Type B pancreatic cell (in vitro differentiated cells): ENCODE measurements at regions not wholly inside any gene's neighbourhood (a gene's known extent, or its start where the extent isn't known, plus 50 kb on each side); places are given as distances from the start of the nearest gene placed in this dataset.

Experiments
- DNase-seq: peaks from one replicate; pipeline ENCODE4 v3.0.0; 2021; ENCODE audit warnings: mixed read lengths; ENCODE audit not compliant: unreplicated experiment; ENCODE audit errors: extremely low spot score
- H3K27ac Mint-ChIP-seq: 2 replicates; pipeline ENCODE4 v1.8.0; 2021; ENCODE audit warnings: mild to moderate bottlenecking, mixed read lengths
- H3K27me3 Mint-ChIP-seq: 2 replicates; pipeline ENCODE4 v1.8.0; 2021; ENCODE audit warnings: mixed read lengths
- H3K36me3 Mint-ChIP-seq: 2 replicates; pipeline ENCODE4 v1.8.0; 2021; ENCODE audit warnings: mixed read lengths
- H3K4me1 Mint-ChIP-seq: one replicate; pipeline ENCODE4 v1.8.0; 2021; ENCODE audit warnings: mixed read lengths; ENCODE audit not compliant: unreplicated experiment
- H3K4me3 Mint-ChIP-seq: 2 replicates; pipeline ENCODE4 v1.8.0; 2021; ENCODE audit warnings: mild to moderate bottlenecking, mixed read lengths
- H3K9me3 Mint-ChIP-seq: 2 replicates; pipeline ENCODE4 v1.8.0; 2021; ENCODE audit warnings: mixed read lengths
- CTCF ChIP-seq: fragments of 200-600 bp; sonication (generic); conservative IDR thresholded peaks from 2 replicates; pipeline ENCODE4 v1.5.0; 2021; ENCODE audit warnings: antibody characterized with exemption, mild to moderate bottlenecking

DNA sequence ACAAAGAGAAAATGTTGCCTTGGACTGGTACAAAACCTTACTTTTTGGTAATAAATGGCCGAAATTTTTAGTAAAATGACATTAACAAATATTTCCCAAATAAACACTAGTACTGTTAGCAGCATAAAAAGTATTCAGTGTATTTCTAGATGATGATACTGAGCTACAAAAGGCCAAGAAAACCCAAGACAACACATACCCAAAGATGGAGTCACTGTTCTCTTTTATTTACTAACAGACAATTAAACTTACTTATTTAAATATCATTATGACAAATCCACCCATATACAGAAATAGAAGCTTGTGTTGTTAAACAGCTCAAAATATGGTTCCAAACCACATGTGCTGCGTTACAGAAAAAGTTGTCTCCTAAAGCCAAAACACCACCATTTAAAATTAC lies 239.9 kb downstream of the ZEB2 start:
- no peaks in the 10 kb centered on the region for H3K27me3 Mint-ChIP-seq
- H3K27ac Mint-ChIP-seq, result no peak overlapping the region
- no peaks in the 10 kb centered on the region for H3K4me1 Mint-ChIP-seq

GRCh38 chr2:144279165-144279564 lies 240.8 kb downstream of the ZEB2 start:
- no peak overlapping the region for H3K4me3 Mint-ChIP-seq
- H3K9me3 Mint-ChIP-seq, result no peaks in the 10 kb centered on the region
- H3K4me1 Mint-ChIP-seq, result no peaks in the 10 kb centered on the region
- H3K27me3 Mint-ChIP-seq, result no peaks in the 10 kb centered on the region
- no peak for TF ChIP-seq CTCF
- H3K27ac Mint-ChIP-seq, result no peak overlapping the region
- no peak for DNase-seq
- H3K36me3 Mint-ChIP-seq, result no peaks in the 10 kb centered on the region

More for the DNA sequence above, 239.9 kb downstream of the ZEB2 start:
- DNase-seq, result no peak
- no peaks in the 10 kb centered on the region for H3K9me3 Mint-ChIP-seq
- H3K4me3 Mint-ChIP-seq, result no peak overlapping the region
- H3K36me3 Mint-ChIP-seq, result no peaks in the 10 kb centered on the region
- no peak for TF ChIP-seq CTCF

DNA sequence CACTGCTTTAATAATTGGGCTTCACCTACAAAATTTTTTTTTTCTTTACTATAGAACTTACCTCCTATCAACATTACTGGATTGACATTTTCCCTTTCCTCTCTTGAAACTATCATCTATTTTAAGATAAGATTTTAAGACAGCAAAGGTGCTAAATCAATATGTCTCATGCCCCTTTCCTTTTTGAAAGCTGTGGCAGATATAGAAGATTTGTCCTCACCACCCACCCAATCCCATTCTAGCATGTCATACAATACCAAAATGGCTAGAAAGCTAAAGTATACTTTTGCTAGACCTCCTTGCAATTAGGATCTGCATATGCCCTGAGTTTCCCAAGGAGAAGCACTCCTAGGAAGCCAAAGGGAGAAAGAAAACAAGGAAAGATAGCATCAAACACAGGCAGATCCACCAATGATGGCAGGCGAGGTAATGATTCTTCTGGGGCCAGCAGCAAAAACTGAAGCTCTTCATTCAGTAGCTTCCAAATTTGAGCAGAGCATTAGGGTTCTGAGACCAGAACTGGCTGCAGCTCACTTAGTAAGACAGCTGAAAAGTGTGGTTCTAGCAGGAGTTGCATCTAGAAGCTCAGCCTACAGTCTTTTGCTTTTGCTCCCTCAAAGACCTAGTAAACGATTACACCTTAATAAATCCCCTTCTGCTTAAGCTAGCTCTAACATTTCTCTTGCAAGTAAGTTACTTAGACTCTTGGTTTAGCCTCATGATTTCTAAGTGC lies 242.1 kb downstream of the ZEB2 start:
- Mint-ChIP-seq H3K4me1 (no peaks in the 10 kb centered on the region), H3K27ac (no peak overlapping the region), H3K4me3 (no peak overlapping the region), H3K9me3 (no peaks in the 10 kb centered on the region), H3K36me3 (no peaks in the 10 kb centered on the region), H3K27me3 (no peaks in the 10 kb centered on the region)
- DNase-seq, result no peak
- TF ChIP-seq CTCF, result no peak

- TF ChIP-seq CTCF, result no peak
- H3K9me3 Mint-ChIP-seq, result no peaks in the 10 kb centered on the region
- H3K27me3 Mint-ChIP-seq, result no peaks in the 10 kb centered on the region
- DNase-seq, result no peak
- H3K36me3 Mint-ChIP-seq, result no peaks in the 10 kb centered on the region
- no peaks in the 10 kb centered on the region for H3K4me1 Mint-ChIP-seq
- H3K27ac Mint-ChIP-seq, result no peak overlapping the region
- no peak overlapping the region for H3K4me3 Mint-ChIP-seq
Observed at GRCh38 chr2:144275340-144275739, 244.6 kb downstream of the ZEB2 start.

DNA sequence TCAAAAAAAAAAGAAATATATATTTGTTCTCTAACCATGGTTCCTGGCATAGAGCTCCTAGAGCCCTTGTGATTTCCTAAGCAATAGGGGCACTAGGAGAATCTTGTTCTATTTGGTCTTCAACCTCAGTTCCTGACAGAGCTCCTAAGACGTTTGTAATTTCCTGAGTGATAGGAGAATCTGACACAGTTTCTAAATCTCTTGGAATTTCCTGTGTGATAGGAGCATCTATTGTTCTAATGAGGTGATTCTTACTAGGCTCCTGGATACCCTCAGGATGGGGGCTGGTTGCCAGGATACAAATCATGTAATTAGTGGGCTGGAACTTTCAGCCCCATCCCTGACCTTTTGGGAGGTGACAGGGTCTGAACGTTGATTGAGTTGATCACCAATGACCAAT lies 245.8 kb downstream of the ZEB2 start:
- no peak for DNase-seq
- Mint-ChIP-seq H3K27me3 (no peaks in the 10 kb centered on the region), H3K9me3 (no peaks in the 10 kb centered on the region), H3K27ac (no peak overlapping the region), H3K4me1 (no peaks in the 10 kb centered on the region), H3K4me3 (no peak overlapping the region), H3K36me3 (no peaks in the 10 kb centered on the region)
- TF ChIP-seq CTCF, result no peak
